Stimulated activated CD8-positive, alpha-beta memory T cell treated with anti-CD3 and anti-CD28 coated beads, Interleukin-15, amount 100 ng/mL, for 48 hours (primary cell): ENCODE measurements at regions not wholly inside any gene's neighbourhood (a gene's known extent, or its start where the extent isn't known, plus 50 kb on each side); places are given as distances from the start of the nearest gene placed in this dataset.

ENCODE experiments used
- DNase-seq, 2 donors: peaks; one replicate each; pipeline ENCODE4 v3.0.0-alpha.2; 2020; ENCODE audit warnings: low read depth in 2 of 2

GRCh38 chr10:71068861-71069271 lies 143.5 kb upstream of the UNC5B start:
- no peak for DNase-seq

- DNase-seq: no peak
These were observed 142.3 kb upstream of the UNC5B start for GRCh38 chr10:71069909-71070666.

GRCh38 chr10:71070741-71071140 lies 141.6 kb upstream of the UNC5B start:
- no peak for DNase-seq

- DNase-seq: no peak
These were observed 140.1 kb upstream of the UNC5B start for GRCh38 chr10:71072131-71072822.

GRCh38 chr10:71072823-71073210 lies 139.6 kb upstream of the UNC5B start:
- no peak for DNase-seq

GRCh38 chr10:71073451-71074175 lies 138.8 kb upstream of the UNC5B start:
- no peak for DNase-seq

GRCh38 chr10:71074176-71074755 lies 138.1 kb upstream of the UNC5B start:
- no peak for DNase-seq

- DNase-seq: no peak
These were observed 137.1 kb upstream of the UNC5B start for GRCh38 chr10:71075086-71075758.

GRCh38 chr10:71075759-71076472 lies 136.5 kb upstream of the UNC5B start:
- no peak for DNase-seq

- DNase-seq: no peak
These were observed 135.8 kb upstream of the UNC5B start for GRCh38 chr10:71076473-71077142.

GRCh38 chr10:71077143-71077581 lies 135.2 kb upstream of the UNC5B start:
- no peak for DNase-seq

GRCh38 chr10:71077796-71078453 lies 134.4 kb upstream of the UNC5B start:
- no peak for DNase-seq

GRCh38 chr10:71078454-71079145 lies 133.8 kb upstream of the UNC5B start:
- DNase-seq: no peak

GRCh38 chr10:71079761-71080380 lies 132.5 kb upstream of the UNC5B start:
- DNase-seq: no peak

- DNase-seq: no peak
These were observed 131.8 kb upstream of the UNC5B start for GRCh38 chr10:71080381-71081228.

GRCh38 chr10:71081229-71081560 lies 131.2 kb upstream of the UNC5B start:
- no peak for DNase-seq

GRCh38 chr10:71081912-71082311 lies 130.5 kb upstream of the UNC5B start:
- DNase-seq: no peak
